Forelimb muscle (tissue), 1 donor: ENCODE measurements at regions not wholly inside any gene's neighbourhood (a gene's known extent, or its start where the extent isn't known, plus 50 kb on each side); places are given as distances from the start of the nearest gene placed in this dataset.
"Not testable (repeated sequence)": the region's sequence is repeated elsewhere in the genome, so short reads cannot be mapped to it uniquely, and the experiment has no call there.

Source experiments
- DNase-seq: peaks from one replicate; pipeline ENCODE4 v3.0.0-alpha.2; 2013; ENCODE audit warnings: low read depth

- DNase-seq, result no peak
Observed at GRCh38 chrX:92283308-92283707, 504.1 kb downstream of the PCDH11X start.

DNA sequence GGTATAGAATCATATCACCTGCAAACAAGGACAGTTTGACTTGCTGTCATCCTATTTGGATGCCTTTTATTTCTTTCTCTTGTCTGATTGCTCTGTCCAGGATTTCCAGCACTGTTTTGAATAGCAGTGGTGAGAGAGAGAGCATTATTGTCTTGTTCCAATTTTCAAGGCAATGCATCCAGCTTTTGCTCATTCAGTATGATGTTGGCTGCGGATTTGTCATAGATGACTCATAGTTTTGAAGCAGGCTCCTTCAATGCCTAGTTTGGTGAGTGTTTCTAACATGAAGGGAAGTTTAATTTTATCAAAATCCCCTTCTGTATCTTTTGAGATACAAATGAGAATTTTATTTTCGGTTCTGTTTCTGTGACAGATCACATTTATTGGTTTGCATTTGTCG is 518.9 kb downstream of the PCDH11X start:
- DNase-seq, result not testable (repeated sequence)

- not testable (repeated sequence) for DNase-seq
Observed at GRCh38 chrX:92333194-92333593, 554.0 kb downstream of the PCDH11X start.

GRCh38 chrX:92351065-92351464 is 571.9 kb downstream of the PCDH11X start:
- DNase-seq, result not testable (repeated sequence)

DNA sequence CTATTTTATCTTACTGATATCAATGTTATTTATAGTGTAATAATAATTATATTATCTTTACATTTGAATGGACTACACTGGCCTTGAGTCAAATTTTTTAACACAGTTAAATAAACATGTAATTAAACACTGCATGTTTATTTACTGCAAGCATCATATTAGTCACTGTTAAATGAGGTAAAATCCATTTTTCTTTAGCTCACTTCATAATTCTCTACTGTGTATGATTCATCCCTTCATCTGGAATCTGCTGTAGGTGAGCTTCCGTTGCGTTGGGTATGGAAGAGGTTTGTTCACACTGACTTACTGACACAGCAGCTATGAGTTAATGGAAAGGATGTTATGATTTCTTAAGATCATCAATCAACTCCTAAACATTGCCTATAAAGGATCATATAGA is 572.3 kb downstream of the PCDH11X start:
- no peak for DNase-seq
